ENCODE measurements at regions not wholly inside any gene's neighbourhood (a gene's known extent, or its start where the extent isn't known, plus 50 kb on each side); places are given as distances from the start of the nearest gene placed in this dataset.
"Not testable (repeated sequence)": the region's sequence is repeated elsewhere in the genome, so short reads cannot be mapped to it uniquely, and the experiment has no call there.

- no peak for DNase-seq
These were observed 74.3 kb upstream of the CCN2 start for GRCh38 chr6:132025468-132025867.

- DNase-seq = no peak
These were observed 72.3 kb upstream of the CCN2 start for GRCh38 chr6:132023490-132023889.

GRCh38 chr6:132021552-132022375 is 70.6 kb upstream of the CCN2 start:
- no peak for DNase-seq

- not testable (repeated sequence) for DNase-seq
These were observed 69.7 kb upstream of the CCN2 start for GRCh38 chr6:132020918-132021317.

- DNase-seq = no peak
These were observed 69.0 kb upstream of the CCN2 start for GRCh38 chr6:132020138-132020581.

GRCh38 chr6:132019586-132019985 is 68.4 kb upstream of the CCN2 start:
- no peak for DNase-seq

- no peak for DNase-seq
These were observed 66.8 kb upstream of the CCN2 start for GRCh38 chr6:132017942-132018341.

GRCh38 chr6:132016396-132016795 is 65.2 kb upstream of the CCN2 start:
- no peak for DNase-seq

GRCh38 chr6:132011582-132011981 is 60.4 kb upstream of the CCN2 start:
- no peak for DNase-seq

- no peak for DNase-seq
These were observed 58.0 kb upstream of the CCN2 start for GRCh38 chr6:132009175-132009574.

- DNase-seq = no peak
These were observed 56.5 kb upstream of the CCN2 start for GRCh38 chr6:132007474-132008190.

- peak; percentile 10 for DNase-seq
These were observed 54.0 kb upstream of the CCN2 start for GRCh38 chr6:132005178-132005577.

GRCh38 chr6:132004668-132005067 is 53.5 kb upstream of the CCN2 start:
- DNase-seq = peak; percentile 26

GRCh38 chr6:132003516-132004178 is 52.5 kb upstream of the CCN2 start:
- no peak for DNase-seq
